SK-N-SH (cell line): ENCODE measurements at regions not wholly inside any gene's neighbourhood (a gene's known extent, or its start where the extent isn't known, plus 50 kb on each side); places are given as distances from the start of the nearest gene placed in this dataset.

Experiments used
- CTCF ChIA-PET: fragments of 300-600, 350-600 bp; formaldehyde crosslinking; extraction: SDS; loops from one replicate; lab custom pipeline; 2021; lab: Yijun Ruan, JAX
- POLR2A ChIA-PET: fragments of 350-600 bp; sonication (Branson Sonifier 250); formaldehyde crosslinking; extraction: SDS; loops from one replicate; lab custom pipeline; 2020; ENCODE audit warnings: antibody characterized with exemption, inconsistent platforms; lab: Yijun Ruan, JAX
- DNase-seq: peaks from one replicate; pipeline ENCODE4 v3.0.0; 2012
- H2AFZ ChIP-seq: fragments of 200-600 bp; sonication (generic); 2 replicates; pipeline ENCODE4 v1.8.1; 2016; ENCODE audit warnings: antibody characterized with exemption, mild to moderate bottlenecking, low read depth
- H3F3A ChIP-seq: fragments of 200-600 bp; sonication (generic); replicated peaks from 2 replicates; pipeline ENCODE3; 2016; ENCODE audit warnings: antibody characterized with exemption, mild to moderate bottlenecking; ENCODE audit not compliant: insufficient read depth
- H3K27ac ChIP-seq, 2 experiments: fragments of 200-500 bp in 1 of 2; fragments of 200-600 bp in 1 of 2; sonication (Bioruptor generic) in 1 of 2; sonication (generic), shearing (Covaris generic) in 1 of 2; 2 replicates each; pipeline versions ENCODE4 v1.5.1 to v1.6.1; 2014 to 2016; ENCODE audit warnings: low read depth in 2 of 2, inconsistent platforms in 1 of 2, low read length in 1 of 2, mild to moderate bottlenecking in 1 of 2, mixed read lengths in 1 of 2
- H3K27me3 ChIP-seq: fragments of 200-600 bp; sonication (generic), shearing (Covaris generic); 2 replicates; pipeline ENCODE4 v1.6.1; 2016; ENCODE audit warnings: mixed run types; ENCODE audit not compliant: insufficient read depth
- H3K36me3 ChIP-seq, 2 experiments: fragments of 200-500 bp in 1 of 2; fragments of 200-600 bp in 1 of 2; sonication (Bioruptor generic) in 1 of 2; sonication (generic) in 1 of 2; replicated peaks in 1 of 2; 2 replicates each; pipeline versions ENCODE3 to v1.5.1; 2014 to 2016; ENCODE audit warnings: low read length in 1 of 2, mild to moderate bottlenecking in 1 of 2; ENCODE audit not compliant: insufficient read depth in 2 of 2, control insufficient read depth in 1 of 2
- H3K4me1 ChIP-seq, 2 experiments: fragments of 200-500 bp in 1 of 2; fragments of 200-600 bp in 1 of 2; sonication (Bioruptor generic) in 1 of 2; sonication (generic), shearing (Covaris generic) in 1 of 2; 2 replicates each; pipeline versions ENCODE4 v1.5.1 to v1.6.1; 2014 to 2016; ENCODE audit warnings: low read depth in 1 of 2, low read length in 1 of 2, mixed run types in 1 of 2; ENCODE audit not compliant: insufficient read depth in 2 of 2, control insufficient read depth in 1 of 2
- H3K4me2 ChIP-seq: fragments of 200-600 bp; sonication (generic), shearing (Covaris generic); 2 replicates; pipeline ENCODE4 v1.6.1; 2017; ENCODE audit warnings: mixed run types
- H3K4me3 ChIP-seq, 2 experiments: fragments of 200-500 bp in 1 of 2; fragments of 200-600 bp in 1 of 2; sonication (Bioruptor generic) in 1 of 2; sonication (generic), shearing (Covaris generic) in 1 of 2; 2 replicates each; pipeline versions ENCODE4 v1.5.1 to v1.8.1; 2014 to 2016; ENCODE audit warnings: low read depth in 2 of 2, inconsistent platforms in 1 of 2, low read length in 1 of 2, mild to moderate bottlenecking in 1 of 2, mixed read lengths in 1 of 2, moderate library complexity in 1 of 2
- H3K79me2 ChIP-seq: fragments of 200-600 bp; sonication (generic); 2 replicates; pipeline ENCODE4 v1.8.1; 2017; ENCODE audit warnings: mild to moderate bottlenecking; ENCODE audit not compliant: insufficient read depth
- H3K9ac ChIP-seq: fragments of 200-600 bp; sonication (generic); 2 replicates; pipeline ENCODE4 v1.6.1; 2017; ENCODE audit warnings: mixed run types
- H3K9me2 ChIP-seq: fragments of 200-600 bp; sonication (generic); 2 replicates; pipeline ENCODE4 v1.6.1; 2017; ENCODE audit warnings: mixed run types
- H3K9me3 ChIP-seq: fragments of 200-600 bp; sonication (generic); 2 replicates; pipeline ENCODE4 v1.6.1; 2017; ENCODE audit warnings: mixed run types, mild to moderate bottlenecking, moderate library complexity
- H4K20me1 ChIP-seq: fragments of 200-600 bp; sonication (generic); 2 replicates; pipeline ENCODE4 v1.6.1; 2017; ENCODE audit warnings: mild to moderate bottlenecking, mixed run types; ENCODE audit not compliant: insufficient read depth
- CTCF ChIP-seq: fragments of 200-600 bp; sonication (generic); IDR thresholded peaks from 2 replicates; pipeline ENCODE4 v1.6.1; 2017; ENCODE audit warnings: antibody characterized with exemption, mild to moderate bottlenecking, moderate library complexity
- EP300 ChIP-seq, 2 experiments: IDR thresholded peaks; 2 replicates each; pipeline versions ENCODE4 v1.4.0 to v1.6.1; 2012; ENCODE audit warnings: borderline replicate concordance in 1 of 2, low read depth in 1 of 2, low read length in 1 of 2
- EZH2phosphoT487 ChIP-seq: fragments of 200-600 bp; sonication (generic); IDR thresholded peaks from 2 replicates; pipeline ENCODE4 v1.6.1; 2017; ENCODE audit warnings: low read depth, mixed run types, mild to moderate bottlenecking, antibody characterized with exemption, moderate library complexity, borderline replicate concordance
- FOXJ3 ChIP-seq: sonication (generic); formaldehyde crosslinking; IDR thresholded peaks from 2 replicates; pipeline ENCODE4 v1.5.1; 2020; ENCODE audit warnings: mild to moderate bottlenecking, missing genetic modification reagents
- FOXM1 ChIP-seq: IDR thresholded peaks from 2 replicates; pipeline ENCODE4 v1.4.0; 2012; ENCODE audit warnings: low read depth, mild to moderate bottlenecking
- GATA2 ChIP-seq: sonication (generic); formaldehyde crosslinking; IDR thresholded peaks from 2 replicates; pipeline ENCODE4 v1.5.0; 2020; ENCODE audit warnings: mild to moderate bottlenecking, missing genetic modification reagents
- IRF3 ChIP-seq: fragments of 150-350 bp; IDR thresholded peaks from 2 replicates; pipeline ENCODE4 v1.6.1; 2016; ENCODE audit warnings: mild to moderate bottlenecking, low read depth, low read length
- MAX ChIP-seq: IDR thresholded peaks from 2 replicates; pipeline ENCODE4 v1.4.0; 2012; ENCODE audit warnings: low read depth
- PBX3 ChIP-seq: IDR thresholded peaks from 2 replicates; pipeline ENCODE4; 2012
- POLR2AphosphoS5 ChIP-seq: IDR thresholded peaks from 2 replicates; pipeline ENCODE4 v1.6.1; 2012; ENCODE audit warnings: low read depth, low read length
- RAD21 ChIP-seq: IDR thresholded peaks from 2 replicates; pipeline ENCODE4 v1.6.1; 2012; ENCODE audit warnings: mild to moderate bottlenecking, low read length
- REST ChIP-seq: IDR thresholded peaks from 2 replicates; pipeline ENCODE4 v1.6.1; 2012; ENCODE audit warnings: mild to moderate bottlenecking, low read depth, low read length, moderate library complexity
- RXRA ChIP-seq: IDR thresholded peaks from 2 replicates; pipeline ENCODE4 v1.4.0; 2012; ENCODE audit warnings: low read depth, mild to moderate bottlenecking, borderline replicate concordance
- TEAD4 ChIP-seq: IDR thresholded peaks from 2 replicates; pipeline ENCODE4 v1.4.0; 2012; ENCODE audit warnings: mild to moderate bottlenecking, borderline replicate concordance; ENCODE audit not compliant: insufficient read depth
- WGBS: methylation state at CpG from one replicate; pipeline ENCODE4 v1.1.6; 2017; ENCODE audit warnings: low lambda C conversion rate; 5-methylcytosine and 5-hydroxymethylcytosine counted together

GRCh38 chr18:66393463-66393862 lies 210.4 kb downstream of the CDH19 start:
- no peaks in the 10 kb centered on the region for H3K4me1 ChIP-seq
- ChIA-PET CTCF (interaction anchor here (1.2 kb wide), 1 partner anchor 13 kb away, joined by 3 read pairs; no protein-coding TSS in a partner anchor), POLR2A (no interaction called here)
- H3K27ac ChIP-seq, result no peak overlapping the region
- H3K27me3 ChIP-seq, result no peaks in the 10 kb centered on the region
- H3K9ac ChIP-seq, result no peak overlapping the region
- 0% methylated on average over 1 of the region's 1 CpG for WGBS
- no peak for TF ChIP-seq CTCF
- TF ChIP-seq IRF3, result no peak
- no peak for TF ChIP-seq RAD21
- no peak for TF ChIP-seq EZH2phosphoT487
- TF ChIP-seq TEAD4, result no peak
- no peak for TF ChIP-seq POLR2AphosphoS5
- TF ChIP-seq FOXM1, result no peak
- no peak for TF ChIP-seq MAX
- no peak for TF ChIP-seq GATA2
- TF ChIP-seq FOXJ3, result no peak
- TF ChIP-seq REST, result no peak
- TF ChIP-seq EP300 (IDR thresholded peaks at IDR 0.05; ENCODE audit: borderline replicate concordance in 1 of 2, low read depth in 1 of 2, low read length in 1 of 2), result no peak
- TF ChIP-seq PBX3, result no peak
- TF ChIP-seq RXRA, result no peak
- DNase-seq, result no peak
- no peak overlapping the region for H2AFZ ChIP-seq
- no peaks in the 10 kb centered on the region for H3K36me3 ChIP-seq
- no peaks in the 10 kb centered on the region for H4K20me1 ChIP-seq
- no peaks in the 10 kb centered on the region for H3K79me2 ChIP-seq
- H3K4me2 ChIP-seq, result no peak overlapping the region
- no peak overlapping the region for H3K4me3 ChIP-seq
- no peaks in the 10 kb centered on the region for H3K9me2 ChIP-seq
- H3K9me3 ChIP-seq, result no peaks in the 10 kb centered on the region
- no peaks in the 10 kb centered on the region for H3F3A ChIP-seq
